ENCODE measurements at regions not wholly inside any gene's neighbourhood (a gene's known extent, or its start where the extent isn't known, plus 50 kb on each side); places are given as distances from the start of the nearest gene placed in this dataset.

- Histone ChIP-seq H3K27me3 (ENCODE audit: control insufficient read depth, insufficient read depth, low read length) (no peaks in the 10 kb centered on the region), H3K4me3 (ENCODE audit: low read depth, low read length) (no peak overlapping the region), H3K36me3 (ENCODE audit: control insufficient read depth, insufficient read depth, low read length) (no peaks in the 10 kb centered on the region), H3K9ac (ENCODE audit: low read depth, low read length) (no peak overlapping the region), H3K9me3 (ENCODE audit: control insufficient read depth, insufficient read depth, low read length) (no peaks in the 10 kb centered on the region), H3K27ac (ENCODE audit: low read depth, low read length) (no peak overlapping the region), H3K4me1 (ENCODE audit: control insufficient read depth, insufficient read depth, low read length) (no peaks in the 10 kb centered on the region)
Observed at GRCh38 chr11:28457481-28458065, 349.4 kb downstream of the METTL15 start.

GRCh38 chr11:28448186-28448585 is 340.0 kb downstream of the METTL15 start:
- Histone ChIP-seq H3K27ac (ENCODE audit: low read depth, low read length) (no peak overlapping the region), H3K9ac (ENCODE audit: low read depth, low read length) (no peak overlapping the region), H3K4me3 (ENCODE audit: low read depth, low read length) (no peak overlapping the region), H3K27me3 (ENCODE audit: control insufficient read depth, insufficient read depth, low read length) (no peaks in the 10 kb centered on the region), H3K4me1 (ENCODE audit: control insufficient read depth, insufficient read depth, low read length) (no peaks in the 10 kb centered on the region), H3K9me3 (ENCODE audit: control insufficient read depth, insufficient read depth, low read length) (no peaks in the 10 kb centered on the region), H3K36me3 (ENCODE audit: control insufficient read depth, insufficient read depth, low read length) (no peaks in the 10 kb centered on the region)

- Histone ChIP-seq H3K27me3 (ENCODE audit: control insufficient read depth, insufficient read depth, low read length) (no peaks in the 10 kb centered on the region), H3K27ac (ENCODE audit: low read depth, low read length) (no peak overlapping the region), H3K9me3 (ENCODE audit: control insufficient read depth, insufficient read depth, low read length) (no peaks in the 10 kb centered on the region), H3K9ac (ENCODE audit: low read depth, low read length) (no peak overlapping the region), H3K4me3 (ENCODE audit: low read depth, low read length) (no peak overlapping the region), H3K4me1 (ENCODE audit: control insufficient read depth, insufficient read depth, low read length) (no peaks in the 10 kb centered on the region), H3K36me3 (ENCODE audit: control insufficient read depth, insufficient read depth, low read length) (no peaks in the 10 kb centered on the region)
Observed at GRCh38 chr11:28447226-28447625, 339.0 kb downstream of the METTL15 start.

- Histone ChIP-seq H3K27ac (ENCODE audit: low read depth, low read length) (no peak overlapping the region), H3K4me1 (ENCODE audit: control insufficient read depth, insufficient read depth, low read length) (no peaks in the 10 kb centered on the region), H3K27me3 (ENCODE audit: control insufficient read depth, insufficient read depth, low read length) (no peaks in the 10 kb centered on the region), H3K4me3 (ENCODE audit: low read depth, low read length) (no peak overlapping the region), H3K9ac (ENCODE audit: low read depth, low read length) (no peak overlapping the region), H3K9me3 (ENCODE audit: control insufficient read depth, insufficient read depth, low read length) (no peaks in the 10 kb centered on the region), H3K36me3 (ENCODE audit: control insufficient read depth, insufficient read depth, low read length) (no peaks in the 10 kb centered on the region)
Observed at GRCh38 chr11:28442131-28442530, 333.9 kb downstream of the METTL15 start.

- H3K9me3 ChIP-seq (ENCODE audit: control insufficient read depth, insufficient read depth, low read length) = no peaks in the 10 kb centered on the region
- H3K4me3 ChIP-seq (ENCODE audit: low read depth, low read length) = no peak overlapping the region
- no peaks in the 10 kb centered on the region for H3K4me1 ChIP-seq (ENCODE audit: control insufficient read depth, insufficient read depth, low read length)
- no peaks in the 10 kb centered on the region for H3K27me3 ChIP-seq (ENCODE audit: control insufficient read depth, insufficient read depth, low read length)
- no peaks in the 10 kb centered on the region for H3K36me3 ChIP-seq (ENCODE audit: control insufficient read depth, insufficient read depth, low read length)
- no peak overlapping the region for H3K27ac ChIP-seq (ENCODE audit: low read depth, low read length)
- no peak overlapping the region for H3K9ac ChIP-seq (ENCODE audit: low read depth, low read length)
Observed at GRCh38 chr11:28439403-28439802, 331.2 kb downstream of the METTL15 start.

GRCh38 chr11:28420099-28420498 is 311.9 kb downstream of the METTL15 start:
- H3K27me3 ChIP-seq (ENCODE audit: control insufficient read depth, insufficient read depth, low read length) = no peaks in the 10 kb centered on the region

GRCh38 chr11:28417601-28418323 is 309.6 kb downstream of the METTL15 start:
- Histone ChIP-seq H3K36me3 (ENCODE audit: control insufficient read depth, insufficient read depth, low read length) (no peaks in the 10 kb centered on the region), H3K9me3 (ENCODE audit: control insufficient read depth, insufficient read depth, low read length) (no peaks in the 10 kb centered on the region), H3K4me3 (ENCODE audit: low read depth, low read length) (no peak overlapping the region), H3K27ac (ENCODE audit: low read depth, low read length) (no peak overlapping the region), H3K9ac (ENCODE audit: low read depth, low read length) (no peak overlapping the region), H3K27me3 (ENCODE audit: control insufficient read depth, insufficient read depth, low read length) (no peaks in the 10 kb centered on the region), H3K4me1 (ENCODE audit: control insufficient read depth, insufficient read depth, low read length) (no peaks in the 10 kb centered on the region)

More at GRCh38 chr11:28420099-28420498, 311.9 kb downstream of the METTL15 start:
- Histone ChIP-seq H3K4me1 (ENCODE audit: control insufficient read depth, insufficient read depth, low read length) (no peaks in the 10 kb centered on the region), H3K9me3 (ENCODE audit: control insufficient read depth, insufficient read depth, low read length) (no peaks in the 10 kb centered on the region), H3K9ac (ENCODE audit: low read depth, low read length) (no peak overlapping the region), H3K36me3 (ENCODE audit: control insufficient read depth, insufficient read depth, low read length) (no peaks in the 10 kb centered on the region), H3K27ac (ENCODE audit: low read depth, low read length) (no peak overlapping the region), H3K4me3 (ENCODE audit: low read depth, low read length) (no peak overlapping the region)

GRCh38 chr11:28412029-28412428 is 303.8 kb downstream of the METTL15 start:
- H3K4me3 ChIP-seq (ENCODE audit: low read depth, low read length) = no peak overlapping the region
- no peaks in the 10 kb centered on the region for H3K27me3 ChIP-seq (ENCODE audit: control insufficient read depth, insufficient read depth, low read length)
- no peaks in the 10 kb centered on the region for H3K36me3 ChIP-seq (ENCODE audit: control insufficient read depth, insufficient read depth, low read length)
- no peak overlapping the region for H3K9ac ChIP-seq (ENCODE audit: low read depth, low read length)
- H3K27ac ChIP-seq (ENCODE audit: low read depth, low read length) = no peak overlapping the region
- no peaks in the 10 kb centered on the region for H3K9me3 ChIP-seq (ENCODE audit: control insufficient read depth, insufficient read depth, low read length)
- no peaks in the 10 kb centered on the region; the same call in 1 of the 2 replicates for H3K4me1 ChIP-seq (ENCODE audit: control insufficient read depth, insufficient read depth, low read length)

- H3K4me3 ChIP-seq (ENCODE audit: low read depth, low read length) = no peak overlapping the region
- no peaks in the 10 kb centered on the region for H3K4me1 ChIP-seq (ENCODE audit: control insufficient read depth, insufficient read depth, low read length)
- H3K9me3 ChIP-seq (ENCODE audit: control insufficient read depth, insufficient read depth, low read length) = no peaks in the 10 kb centered on the region
- H3K27ac ChIP-seq (ENCODE audit: low read depth, low read length) = no peak overlapping the region
- no peaks in the 10 kb centered on the region for H3K27me3 ChIP-seq (ENCODE audit: control insufficient read depth, insufficient read depth, low read length)
- no peaks in the 10 kb centered on the region for H3K36me3 ChIP-seq (ENCODE audit: control insufficient read depth, insufficient read depth, low read length)
- no peak overlapping the region for H3K9ac ChIP-seq (ENCODE audit: low read depth, low read length)
Observed at GRCh38 chr11:28401446-28401845, 293.3 kb downstream of the METTL15 start.

GRCh38 chr11:28400331-28401100 is 292.3 kb downstream of the METTL15 start:
- Histone ChIP-seq H3K36me3 (ENCODE audit: control insufficient read depth, insufficient read depth, low read length) (no peaks in the 10 kb centered on the region), H3K4me3 (ENCODE audit: low read depth, low read length) (no peak overlapping the region), H3K4me1 (ENCODE audit: control insufficient read depth, insufficient read depth, low read length) (no peaks in the 10 kb centered on the region), H3K9me3 (ENCODE audit: control insufficient read depth, insufficient read depth, low read length) (no peaks in the 10 kb centered on the region), H3K27me3 (ENCODE audit: control insufficient read depth, insufficient read depth, low read length) (no peaks in the 10 kb centered on the region), H3K9ac (ENCODE audit: low read depth, low read length) (no peak overlapping the region), H3K27ac (ENCODE audit: low read depth, low read length) (no peak overlapping the region)

- H3K9me3 ChIP-seq (ENCODE audit: control insufficient read depth, insufficient read depth, low read length) = no peaks in the 10 kb centered on the region
- H3K4me1 ChIP-seq (ENCODE audit: control insufficient read depth, insufficient read depth, low read length) = no peaks in the 10 kb centered on the region
- no peaks in the 10 kb centered on the region for H3K27me3 ChIP-seq (ENCODE audit: control insufficient read depth, insufficient read depth, low read length)
- no peak overlapping the region for H3K27ac ChIP-seq (ENCODE audit: low read depth, low read length)
- H3K36me3 ChIP-seq (ENCODE audit: control insufficient read depth, insufficient read depth, low read length) = no peaks in the 10 kb centered on the region
- H3K9ac ChIP-seq (ENCODE audit: low read depth, low read length) = no peak overlapping the region
- no peak overlapping the region for H3K4me3 ChIP-seq (ENCODE audit: low read depth, low read length)
Observed at GRCh38 chr11:28393348-28393747, 285.2 kb downstream of the METTL15 start.
